Transverse colon (tissue), 4 donors: ENCODE measurements at regions not wholly inside any gene's neighbourhood (a gene's known extent, or its start where the extent isn't known, plus 50 kb on each side); places are given as distances from the start of the nearest gene placed in this dataset.

Experiments used
- EP300 ChIP-seq: sonication (generic); formaldehyde crosslinking; IDR thresholded peaks from one replicate; pipeline ENCODE4 v1.6.1; 2017; ENCODE audit warnings: antibody characterized with exemption, low read depth
- POLR2A ChIP-seq: fragments of 450-650 bp; IDR thresholded peaks from one replicate; pipeline ENCODE4 v1.6.1; 2016; ENCODE audit warnings: antibody characterized with exemption, mild to moderate bottlenecking, moderate library complexity
- POLR2AphosphoS5 ChIP-seq, 3 donors: sonication (generic); formaldehyde crosslinking; IDR thresholded peaks; one replicate each; pipeline ENCODE4 v1.6.1; 2016; ENCODE audit warnings: antibody characterized with exemption in 3 of 3
- TF ChIP-seq, protein P1 (sequence below), 5 experiments: fragments of 200-600 bp in 3 of 5; fragments of 450-650 bp in 2 of 5; sonication (generic) in 3 of 5; IDR thresholded peaks; 1 replicate in 2 of 5; 2 replicates in 3 of 5; pipeline ENCODE4 v1.5.1; 2016 to 2017; ENCODE audit warnings: antibody characterized with exemption in 5 of 5, inconsistent platforms in 3 of 5, mild to moderate bottlenecking in 2 of 5, moderate library complexity in 1 of 5

DNA sequence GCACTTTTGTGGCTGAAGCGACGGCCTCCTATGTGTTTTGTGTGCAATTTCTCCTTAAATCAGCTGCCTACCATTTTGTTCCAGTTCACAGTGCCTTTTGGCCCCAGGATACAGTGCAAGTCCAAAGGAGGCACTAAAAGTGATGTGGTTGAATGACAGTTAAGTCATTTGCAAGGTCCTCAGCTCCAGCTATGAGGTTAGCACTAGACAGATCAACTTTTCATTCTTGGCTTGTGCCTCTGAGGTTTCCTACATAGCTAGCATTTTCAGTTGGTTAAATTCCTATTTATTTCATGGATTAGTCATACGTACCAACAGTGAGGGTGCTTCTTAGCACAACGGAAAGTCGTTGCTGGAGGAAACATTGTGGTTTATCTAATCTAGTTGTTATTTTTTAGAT lies 59.3 kb upstream of the NTPCR start:
- TF ChIP-seq POLR2A (no peak), POLR2AphosphoS5 (IDR thresholded peaks at IDR 0.05) (no peak), EP300 (no peak)
- TF ChIP-seq, protein P1, sequence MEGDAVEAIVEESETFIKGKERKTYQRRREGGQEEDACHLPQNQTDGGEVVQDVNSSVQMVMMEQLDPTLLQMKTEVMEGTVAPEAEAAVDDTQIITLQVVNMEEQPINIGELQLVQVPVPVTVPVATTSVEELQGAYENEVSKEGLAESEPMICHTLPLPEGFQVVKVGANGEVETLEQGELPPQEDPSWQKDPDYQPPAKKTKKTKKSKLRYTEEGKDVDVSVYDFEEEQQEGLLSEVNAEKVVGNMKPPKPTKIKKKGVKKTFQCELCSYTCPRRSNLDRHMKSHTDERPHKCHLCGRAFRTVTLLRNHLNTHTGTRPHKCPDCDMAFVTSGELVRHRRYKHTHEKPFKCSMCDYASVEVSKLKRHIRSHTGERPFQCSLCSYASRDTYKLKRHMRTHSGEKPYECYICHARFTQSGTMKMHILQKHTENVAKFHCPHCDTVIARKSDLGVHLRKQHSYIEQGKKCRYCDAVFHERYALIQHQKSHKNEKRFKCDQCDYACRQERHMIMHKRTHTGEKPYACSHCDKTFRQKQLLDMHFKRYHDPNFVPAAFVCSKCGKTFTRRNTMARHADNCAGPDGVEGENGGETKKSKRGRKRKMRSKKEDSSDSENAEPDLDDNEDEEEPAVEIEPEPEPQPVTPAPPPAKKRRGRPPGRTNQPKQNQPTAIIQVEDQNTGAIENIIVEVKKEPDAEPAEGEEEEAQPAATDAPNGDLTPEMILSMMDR (IDR thresholded peaks at IDR 0.05), result no peak
